ENCODE measurements at regions not wholly inside any gene's neighbourhood (a gene's known extent, or its start where the extent isn't known, plus 50 kb on each side); places are given as distances from the start of the nearest gene placed in this dataset.

DNA sequence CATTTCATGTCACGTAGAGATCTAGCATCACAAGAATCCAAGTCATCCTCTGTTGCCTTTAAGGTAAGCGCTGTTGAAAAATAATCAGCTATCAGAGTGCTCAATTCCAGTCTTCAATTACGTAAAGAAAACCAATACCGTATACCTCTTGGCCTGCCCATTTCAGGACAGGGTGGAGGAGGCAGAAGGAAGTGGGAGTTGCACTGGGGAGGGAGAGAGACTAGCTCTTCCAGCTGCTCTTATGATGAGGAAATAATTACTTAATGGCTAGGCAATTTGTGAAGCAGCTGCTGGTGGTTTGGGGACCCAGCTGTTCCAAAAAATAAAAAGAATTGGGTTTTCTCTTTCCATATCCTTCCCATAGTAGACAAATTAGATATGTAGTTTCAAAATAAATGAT lies 365.8 kb upstream of the MCTP2 start:
- no peak for DNase-seq (ENCODE audit: low spot score)
- TF ChIP-seq, protein P1, sequence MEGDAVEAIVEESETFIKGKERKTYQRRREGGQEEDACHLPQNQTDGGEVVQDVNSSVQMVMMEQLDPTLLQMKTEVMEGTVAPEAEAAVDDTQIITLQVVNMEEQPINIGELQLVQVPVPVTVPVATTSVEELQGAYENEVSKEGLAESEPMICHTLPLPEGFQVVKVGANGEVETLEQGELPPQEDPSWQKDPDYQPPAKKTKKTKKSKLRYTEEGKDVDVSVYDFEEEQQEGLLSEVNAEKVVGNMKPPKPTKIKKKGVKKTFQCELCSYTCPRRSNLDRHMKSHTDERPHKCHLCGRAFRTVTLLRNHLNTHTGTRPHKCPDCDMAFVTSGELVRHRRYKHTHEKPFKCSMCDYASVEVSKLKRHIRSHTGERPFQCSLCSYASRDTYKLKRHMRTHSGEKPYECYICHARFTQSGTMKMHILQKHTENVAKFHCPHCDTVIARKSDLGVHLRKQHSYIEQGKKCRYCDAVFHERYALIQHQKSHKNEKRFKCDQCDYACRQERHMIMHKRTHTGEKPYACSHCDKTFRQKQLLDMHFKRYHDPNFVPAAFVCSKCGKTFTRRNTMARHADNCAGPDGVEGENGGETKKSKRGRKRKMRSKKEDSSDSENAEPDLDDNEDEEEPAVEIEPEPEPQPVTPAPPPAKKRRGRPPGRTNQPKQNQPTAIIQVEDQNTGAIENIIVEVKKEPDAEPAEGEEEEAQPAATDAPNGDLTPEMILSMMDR (IDR thresholded peaks at IDR 0.05; ENCODE audit: extremely low read depth, insufficient read depth, missing control alignments), result no peak
- in situ Hi-C loops (cut with MboI; ENCODE audit: low pct_unique_long_range_greater_than_20kb, low sequenced_read_pairs, unreplicated experiment), result no loop called here

DNA sequence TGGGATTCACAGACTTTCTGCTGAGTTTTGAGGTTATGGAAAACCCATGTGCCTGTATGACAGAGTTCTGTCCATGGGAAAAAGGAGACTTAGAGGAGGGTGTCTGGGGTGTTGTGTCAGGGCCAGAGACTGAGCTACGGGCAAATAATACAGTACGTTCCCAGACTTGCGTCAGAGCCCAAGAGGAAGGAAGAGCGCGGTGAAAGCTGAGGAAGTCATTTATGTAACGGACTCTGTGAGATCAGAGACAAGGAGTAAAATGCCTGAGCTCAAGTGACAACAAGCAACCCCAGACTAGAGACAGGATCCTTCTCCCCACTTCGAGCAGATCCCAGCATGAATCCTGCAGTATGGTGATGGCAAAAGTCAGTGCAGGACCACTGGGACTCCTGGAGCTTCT lies 368.6 kb upstream of the MCTP2 start:
- in situ Hi-C loops (cut with MboI; ENCODE audit: low pct_unique_long_range_greater_than_20kb, low sequenced_read_pairs, unreplicated experiment), result no loop called here
- DNase-seq (ENCODE audit: low spot score), result no peak
- TF ChIP-seq, protein P1 (IDR thresholded peaks at IDR 0.05; ENCODE audit: extremely low read depth, insufficient read depth, missing control alignments), result no peak

DNA sequence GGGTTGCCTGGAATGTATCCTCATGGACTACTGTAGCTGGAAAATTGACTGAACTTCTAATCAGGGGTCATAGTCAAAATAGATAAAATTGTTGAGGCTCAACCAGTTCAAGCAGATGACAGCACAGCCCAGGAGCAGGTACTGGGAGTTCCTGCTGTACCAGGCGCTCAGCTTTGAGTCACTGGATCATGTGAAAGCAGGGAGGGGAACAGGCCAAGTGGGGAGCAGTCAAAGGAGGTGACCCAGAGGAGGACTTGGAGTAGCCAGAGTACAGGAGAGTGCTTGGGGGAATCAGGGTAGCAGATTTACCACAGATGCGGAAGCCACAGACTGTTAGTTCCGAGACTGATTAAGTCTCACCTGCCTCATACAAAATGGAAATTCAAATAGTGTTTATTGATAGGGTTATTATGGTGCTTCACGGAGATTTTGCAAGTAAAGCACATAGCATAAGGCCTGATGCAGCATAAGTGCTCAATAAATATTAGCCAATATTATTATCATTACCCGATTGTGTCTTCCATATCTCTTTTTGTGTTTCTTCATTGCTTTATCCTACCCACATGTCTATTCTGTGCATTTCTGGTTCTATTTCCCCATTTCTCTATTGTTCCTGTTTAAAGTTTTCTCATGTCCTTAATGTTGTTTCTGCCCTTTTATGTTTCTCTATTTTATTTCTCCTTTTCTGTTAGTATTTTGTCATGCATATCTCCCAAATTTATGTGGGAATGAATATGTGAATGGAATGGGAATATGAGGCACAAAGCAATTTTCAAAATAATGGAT lies 369.2 kb upstream of the MCTP2 start:
- no peak for DNase-seq (ENCODE audit: low spot score)
- in situ Hi-C loops (cut with MboI; ENCODE audit: low pct_unique_long_range_greater_than_20kb, low sequenced_read_pairs, unreplicated experiment), result no loop called here
- TF ChIP-seq, protein P1 (IDR thresholded peaks at IDR 0.05; ENCODE audit: extremely low read depth, insufficient read depth, missing control alignments), result no peak

DNA sequence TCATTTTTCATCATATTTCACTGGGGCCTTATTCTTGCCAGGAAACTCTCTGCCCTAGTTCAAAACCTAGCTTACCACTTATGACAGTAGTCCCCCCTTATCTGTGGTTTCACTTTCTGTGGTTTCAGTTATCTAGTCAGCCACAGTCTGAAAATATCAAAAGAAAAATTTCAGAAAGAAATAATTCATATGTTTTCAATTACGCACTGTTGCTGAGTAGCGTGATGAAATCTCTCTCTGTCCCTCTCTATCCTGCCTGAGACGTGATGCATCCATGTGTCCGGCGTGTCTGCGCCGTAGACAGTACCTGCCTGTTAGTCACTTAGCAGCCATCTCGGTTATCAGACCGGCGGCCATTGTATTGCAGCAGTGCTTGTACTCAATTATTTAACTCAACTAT lies 369.9 kb upstream of the MCTP2 start:
- TF ChIP-seq, protein P1 (IDR thresholded peaks at IDR 0.05; ENCODE audit: extremely low read depth, insufficient read depth, missing control alignments), result no peak
- DNase-seq (ENCODE audit: low spot score), result no peak
- in situ Hi-C loops (cut with MboI; ENCODE audit: low pct_unique_long_range_greater_than_20kb, low sequenced_read_pairs, unreplicated experiment), result no loop called here

DNA sequence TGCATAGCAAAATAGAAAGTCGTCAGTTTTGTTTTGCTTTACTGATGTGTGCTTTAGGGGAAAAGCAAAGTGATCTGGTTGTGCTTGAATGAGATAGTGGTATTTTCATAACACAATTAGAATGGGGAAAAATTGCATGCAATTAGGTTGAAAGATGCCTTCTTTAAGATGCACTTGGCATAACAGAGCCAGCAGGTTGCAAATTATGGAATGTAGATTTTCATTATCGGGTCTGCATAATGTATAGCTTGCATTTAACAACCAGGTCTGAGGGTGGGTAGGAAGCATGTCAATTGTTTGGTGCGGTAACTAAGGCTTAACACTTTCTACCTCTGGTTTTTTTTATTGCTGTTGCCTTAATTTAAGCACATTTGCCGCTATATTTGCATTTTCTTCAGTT lies 370.7 kb upstream of the MCTP2 start:
- DNase-seq (ENCODE audit: low spot score), result no peak
- TF ChIP-seq, protein P1 (IDR thresholded peaks at IDR 0.05; ENCODE audit: extremely low read depth, insufficient read depth, missing control alignments), result no peak
- in situ Hi-C loops (cut with MboI; ENCODE audit: low pct_unique_long_range_greater_than_20kb, low sequenced_read_pairs, unreplicated experiment), result no loop called here

DNA sequence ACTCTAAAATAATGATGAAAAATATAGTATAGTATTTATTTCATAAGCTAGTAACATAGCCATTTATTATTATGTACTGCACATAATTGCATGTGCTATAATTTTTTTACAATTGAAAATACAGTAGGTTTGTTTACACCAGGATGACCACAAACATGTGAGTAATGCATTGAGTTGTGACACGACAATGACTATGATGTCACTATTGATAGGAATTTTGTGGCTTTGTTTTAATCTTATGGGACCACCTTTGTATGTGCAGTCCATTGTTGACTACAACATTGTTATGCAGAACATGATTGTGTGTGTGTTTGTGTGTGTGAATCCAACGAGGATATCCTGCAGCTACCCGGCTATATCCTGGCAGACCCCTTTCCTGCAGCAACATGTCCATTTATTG lies 372.2 kb upstream of the MCTP2 start:
- no peak for DNase-seq (ENCODE audit: low spot score)
- TF ChIP-seq, protein P1 (IDR thresholded peaks at IDR 0.05; ENCODE audit: extremely low read depth, insufficient read depth, missing control alignments), result no peak
- in situ Hi-C loops (cut with MboI; ENCODE audit: low pct_unique_long_range_greater_than_20kb, low sequenced_read_pairs, unreplicated experiment), result no loop called here

Measured in GM13977 (cell line).